ENCODE measurements at regions not wholly inside any gene's neighbourhood (a gene's known extent, or its start where the extent isn't known, plus 50 kb on each side); places are given as distances from the start of the nearest gene placed in this dataset.
"Not testable (repeated sequence)": the region's sequence is repeated elsewhere in the genome, so short reads cannot be mapped to it uniquely, and the experiment has no call there.

- no peak overlapping the region for H3K27ac ChIP-seq
- TF ChIP-seq POLR2A (IDR thresholded peaks at IDR 0.05) (no peak), CTCF (IDR thresholded peaks at IDR 0.05) (no peak)
- H3K4me3 ChIP-seq = no peak overlapping the region
- intact Hi-C loops (cut with DNase I) = no loop called here
- 47 to 61% (median 50%) methylated on average over 2 of the region's 2 CpGs for WGBS, 4 donors
- DNase-seq = no peak
- no peaks in the 10 kb centered on the region for H3K36me3 ChIP-seq
- peaks cover 0 to 21% (median 8%) of the 10 kb centered on the region in 12 donors for H3K9me3 ChIP-seq
- H3K27me3 ChIP-seq = no peaks in the 10 kb centered on the region
- peaks cover 0 to 3% (median 0%) of the 10 kb centered on the region in 12 donors for H3K4me1 ChIP-seq
- no peak for ATAC-seq
Observed at GRCh38 chr3:154818676-154819255, 261.4 kb upstream of the MME start.

GRCh38 chr3:154810017-154810416 lies 270.1 kb upstream of the MME start:
- DNase-seq = not testable (repeated sequence)

GRCh38 chr3:154801729-154802128 lies 278.4 kb upstream of the MME start:
- Histone ChIP-seq H3K27ac (no peak overlapping the region), H3K9me3 (peaks cover 0 to 40% (median 10%) of the 10 kb centered on the region in 12 donors), H3K4me3 (no peak overlapping the region), H3K4me1 (peaks cover 0 to 11% (median 0%) of the 10 kb centered on the region in 12 donors), H3K36me3 (no peaks in the 10 kb centered on the region), H3K27me3 (no peaks in the 10 kb centered on the region)
- no peak for ATAC-seq
- intact Hi-C loops (cut with DNase I) = no loop called here
- TF ChIP-seq POLR2A (IDR thresholded peaks at IDR 0.05) (no peak), CTCF (IDR thresholded peaks at IDR 0.05) (no peak)
- DNase-seq = no peak

More at GRCh38 chr3:154810017-154810416, 270.1 kb upstream of the MME start:
- H3K4me1 ChIP-seq; H3K27me3 ChIP-seq; H3K27ac ChIP-seq; H3K4me3 ChIP-seq; H3K36me3 ChIP-seq; intact Hi-C loops (cut with DNase I); ATAC-seq: not testable (repeated sequence)
- WGBS, 4 donors = 83 to 88% (median 84%) methylated on average over 5 of the region's 5 CpGs
- peaks cover 0 to 25% (median 0%) of the 10 kb centered on the region in 12 donors for H3K9me3 ChIP-seq

DNA sequence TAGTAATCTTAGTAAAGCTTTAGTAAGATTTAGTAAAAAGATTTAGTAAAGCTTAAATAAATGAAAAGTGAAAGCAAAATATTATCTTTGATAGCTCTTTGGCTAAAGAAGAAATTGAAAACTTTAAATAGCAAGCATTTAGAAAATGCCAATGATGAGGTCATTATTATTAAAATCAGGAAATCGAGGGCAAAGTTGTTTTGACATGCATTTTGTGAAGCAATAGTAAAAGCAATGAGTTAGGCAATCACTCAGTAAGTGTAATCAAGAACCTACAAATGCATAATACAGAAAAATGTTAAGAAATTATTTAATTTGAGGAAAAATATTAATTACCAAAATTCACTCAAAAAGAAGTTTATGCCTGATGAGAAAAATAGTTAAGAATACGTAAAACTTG lies 280.3 kb upstream of the MME start:
- no peak for TF ChIP-seq CTCF (IDR thresholded peaks at IDR 0.05)
- no peak for TF ChIP-seq POLR2A (IDR thresholded peaks at IDR 0.05)
- H3K27ac ChIP-seq = no peak overlapping the region
- peaks cover 0 to 18% (median 0%) of the 10 kb centered on the region in 12 donors for H3K4me1 ChIP-seq
- WGBS, 4 donors = 53 to 63% (median 60%) methylated on average over 2 of the region's 2 CpGs
- intact Hi-C loops (cut with DNase I) = no loop called here
- H3K36me3 ChIP-seq = no peaks in the 10 kb centered on the region
- H3K9me3 ChIP-seq = peaks cover 0 to 36% (median 10%) of the 10 kb centered on the region in 12 donors
- ATAC-seq (no peak), DNase-seq (no peak)
- H3K4me3 ChIP-seq = no peak overlapping the region
- no peaks in the 10 kb centered on the region for H3K27me3 ChIP-seq

- no peaks in the 10 kb centered on the region for H3K36me3 ChIP-seq
- no peak overlapping the region for H3K4me3 ChIP-seq
- no peaks in the 10 kb centered on the region for H3K27me3 ChIP-seq
- WGBS, 4 donors = 49 to 58% (median 52%) methylated on average over 2 of the region's 2 CpGs
- ATAC-seq (peak in 3 of 4 donors; percentile 55 to 85 (median 61)), DNase-seq (no peak)
- H3K27ac ChIP-seq = peak overlapping the region in 1 of 12 donors; percentile 78
- peaks cover 0 to 26% (median 0%) of the 10 kb centered on the region in 12 donors for H3K4me1 ChIP-seq
- intact Hi-C loops (cut with DNase I) = no loop called here
- TF ChIP-seq POLR2A (IDR thresholded peaks at IDR 0.05) (no peak), CTCF (IDR thresholded peaks at IDR 0.05) (no peak)
- no peaks in the 10 kb centered on the region for H3K9me3 ChIP-seq
Observed at GRCh38 chr3:154795582-154795981, 284.5 kb upstream of the MME start.
